Hematopoietic multipotent progenitor cell treated with erythropoietin and hydrocortisone succinate and interleukin-3 and kit ligand, for 6 days (in vitro differentiated cells): ENCODE measurements at regions not wholly inside any gene's neighbourhood (a gene's known extent, or its start where the extent isn't known, plus 50 kb on each side); places are given as distances from the start of the nearest gene placed in this dataset.
"Not testable (repeated sequence)": the region's sequence is repeated elsewhere in the genome, so short reads cannot be mapped to it uniquely, and the experiment has no call there.

Experiments
- DNase-seq: peaks from one replicate; pipeline ENCODE4 v3.0.0-alpha.2; 2015

- no peak for DNase-seq
These were observed 76.1 kb upstream of the PDSS1 start for GRCh38 chr10:26621243-26621888.

DNA sequence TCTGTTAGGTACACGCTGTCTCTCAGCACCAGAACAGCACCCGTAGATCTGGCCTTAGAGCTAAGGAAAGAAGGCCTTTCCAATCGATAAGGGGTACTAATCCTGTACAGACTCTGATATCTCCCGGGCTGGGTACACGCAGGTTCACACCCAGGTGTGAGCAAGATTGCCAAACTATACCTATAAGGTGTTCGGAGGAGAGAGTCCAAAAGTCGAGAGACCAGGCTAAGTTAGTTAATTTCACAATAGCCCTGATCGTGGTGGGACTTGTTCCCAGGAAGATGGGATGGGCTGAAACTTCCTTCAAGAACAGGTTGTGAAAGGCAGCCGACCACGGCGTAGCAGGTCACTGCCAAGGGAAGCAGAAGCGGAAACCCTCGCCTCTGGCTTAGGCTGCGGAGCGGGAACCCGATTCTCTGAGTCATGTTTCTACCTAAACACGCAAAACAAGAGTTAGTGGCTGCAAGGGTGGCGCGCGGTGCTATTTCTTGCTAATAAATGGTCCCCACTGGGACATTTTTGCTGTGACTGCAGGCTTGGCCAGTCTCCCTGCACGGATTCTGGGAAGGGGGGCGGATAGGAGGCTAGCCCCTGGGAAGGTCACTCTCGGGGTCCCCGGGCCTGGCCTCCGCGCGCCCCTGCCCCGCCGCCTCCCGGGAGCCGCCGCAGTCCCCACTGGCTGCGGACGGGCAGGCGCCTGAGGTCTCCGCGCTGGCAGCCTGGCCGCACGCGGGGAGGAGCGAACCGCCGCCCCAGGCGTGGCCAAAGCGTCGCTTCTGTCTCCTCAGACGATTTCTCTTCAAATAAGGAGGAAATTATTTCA, 75.4 kb upstream of the PDSS1 start:
- DNase-seq: peak; percentile 81

GRCh38 chr10:26622891-26623290, 74.6 kb upstream of the PDSS1 start:
- DNase-seq: no peak

GRCh38 chr10:26624006-26624405, 73.5 kb upstream of the PDSS1 start:
- DNase-seq: peak; percentile 86

DNA sequence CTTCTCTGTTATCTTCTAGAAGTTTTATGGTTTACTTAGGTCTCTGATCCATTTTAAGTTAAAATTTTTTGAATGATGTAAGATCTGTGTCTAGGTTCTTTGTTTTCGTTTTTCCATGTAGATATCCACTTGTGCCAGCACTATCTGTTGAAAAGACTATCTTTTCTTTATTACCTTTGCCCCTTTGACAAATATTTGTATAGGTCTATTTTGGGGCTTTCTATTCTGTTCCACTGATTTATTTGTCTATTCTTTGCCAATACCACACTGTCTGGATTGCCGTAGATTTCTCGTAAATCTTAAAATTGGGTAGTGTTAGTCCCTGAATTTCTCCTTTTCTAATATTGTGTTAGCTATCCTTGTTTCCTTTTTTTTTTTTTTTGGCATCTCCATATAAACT, 71.4 kb upstream of the PDSS1 start:
- no peak for DNase-seq

- DNase-seq: peak; percentile 46
These were observed 70.2 kb upstream of the PDSS1 start for GRCh38 chr10:26627324-26627723.

DNA sequence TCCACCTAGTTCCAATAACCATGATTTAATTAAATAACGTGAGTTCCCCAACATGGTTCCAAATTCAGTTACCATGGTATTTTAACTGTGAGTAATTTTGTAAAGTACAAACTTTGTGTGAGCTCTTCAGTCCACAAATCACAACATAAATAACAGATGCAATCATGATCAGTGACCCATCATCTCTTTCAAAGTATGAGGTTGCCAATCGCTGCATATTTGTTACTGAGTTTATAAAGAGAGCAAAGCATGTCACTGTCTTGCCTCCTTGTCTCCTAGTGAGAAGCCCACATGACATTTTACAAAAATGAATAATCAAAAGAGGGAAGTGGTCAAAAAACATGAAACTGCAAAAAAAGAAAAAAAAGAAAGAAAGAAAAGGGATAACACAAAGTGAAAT, 69.1 kb upstream of the PDSS1 start:
- peak; percentile 20 for DNase-seq

- DNase-seq: not testable (repeated sequence)
These were observed 65.3 kb upstream of the PDSS1 start for GRCh38 chr10:26632171-26632570.

DNA sequence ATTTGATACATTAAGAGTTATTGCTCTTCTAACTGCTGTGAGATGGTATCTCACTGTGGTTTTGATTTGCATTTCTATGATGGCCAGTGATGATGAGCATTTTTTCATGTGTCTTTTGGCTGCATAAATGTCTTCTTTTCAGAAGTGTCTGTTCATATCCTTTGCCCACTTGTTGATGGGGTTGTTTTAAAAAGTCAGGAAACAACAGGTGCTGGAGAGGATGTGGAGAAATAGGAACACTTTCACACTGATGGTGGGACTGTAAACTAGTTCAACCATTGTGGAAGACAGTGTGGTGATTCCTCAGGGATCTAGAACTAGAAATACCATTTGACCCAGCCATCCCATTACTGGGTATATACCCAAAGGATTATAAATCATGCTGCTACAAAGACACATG, 63.4 kb upstream of the PDSS1 start:
- DNase-seq: not testable (repeated sequence)

DNA sequence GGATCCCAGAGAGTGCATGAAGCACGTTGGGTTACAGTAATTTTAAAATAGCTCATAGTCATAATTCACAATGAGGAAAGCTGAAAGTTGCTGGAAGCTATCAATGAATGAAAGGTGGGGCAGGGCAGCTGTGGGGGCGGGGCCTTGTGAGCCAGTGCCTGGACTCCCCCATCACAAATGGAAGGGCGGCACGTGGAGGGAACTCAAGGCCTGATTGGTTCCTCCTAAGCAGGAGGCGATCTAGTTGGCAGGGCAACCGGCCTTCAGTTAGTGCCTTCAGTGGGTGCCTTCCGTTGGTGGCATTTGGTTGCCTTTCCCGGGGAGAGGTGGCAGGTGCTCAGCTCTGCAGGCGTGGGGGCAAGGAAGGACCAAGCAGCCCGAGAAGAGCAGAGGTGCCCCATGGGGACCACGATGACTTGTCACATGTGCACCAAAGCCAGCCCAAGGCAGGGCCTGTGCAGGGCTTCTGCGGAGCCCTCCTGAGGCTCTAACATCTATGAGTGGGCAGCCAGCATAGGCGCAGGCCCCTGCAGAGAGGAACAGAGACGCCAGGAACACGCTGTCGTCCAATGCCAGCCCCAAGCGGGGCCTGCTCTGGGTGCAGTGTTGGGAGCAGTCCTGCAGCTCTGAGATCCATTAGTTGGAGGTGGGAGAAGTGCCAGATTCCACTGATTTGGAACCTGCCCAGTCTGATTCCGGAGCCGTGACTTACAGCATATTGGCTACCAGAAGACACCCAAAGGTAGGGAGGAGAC, 59.8 kb upstream of the PDSS1 start:
- no peak for DNase-seq

- no peak for DNase-seq
These were observed 57.1 kb upstream of the PDSS1 start for GRCh38 chr10:26640391-26640790.

DNA sequence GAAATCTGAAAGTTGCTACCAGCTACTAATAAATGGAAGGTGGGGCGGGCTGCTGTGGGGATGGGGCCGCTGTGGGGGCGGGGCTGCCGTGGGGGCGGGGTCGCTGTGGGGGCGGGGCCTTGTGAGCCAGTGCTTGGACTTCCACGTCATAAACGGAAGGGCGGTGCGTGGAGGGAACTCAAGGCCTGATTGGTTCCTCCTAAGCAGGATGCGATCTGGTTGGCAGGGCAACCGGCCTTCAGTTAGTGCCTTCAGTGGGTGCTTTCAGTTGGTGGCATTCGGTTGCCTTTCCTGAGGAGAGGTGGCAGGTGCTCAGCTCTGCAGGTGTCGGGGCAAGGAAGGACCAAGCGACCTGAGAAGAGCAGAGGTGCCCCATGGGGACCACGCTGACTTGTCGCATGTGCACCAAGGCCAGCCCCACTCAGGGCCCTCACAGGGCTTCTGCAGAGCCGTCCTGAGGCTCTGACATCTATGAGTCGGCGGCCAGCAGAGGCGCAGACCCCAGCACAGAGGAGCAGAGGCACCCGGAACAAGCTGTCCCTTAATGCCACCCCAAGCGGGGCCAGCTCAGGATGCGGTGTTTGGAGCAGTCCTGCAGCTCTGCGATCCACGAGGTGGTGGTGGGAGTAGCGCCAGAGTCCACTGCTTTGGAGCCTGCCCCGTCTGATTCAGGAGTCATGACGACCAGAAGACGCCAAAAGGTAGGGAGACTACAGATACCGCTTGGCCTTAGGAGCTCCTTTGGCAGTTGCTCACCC, 54.4 kb upstream of the PDSS1 start:
- DNase-seq: no peak

DNA sequence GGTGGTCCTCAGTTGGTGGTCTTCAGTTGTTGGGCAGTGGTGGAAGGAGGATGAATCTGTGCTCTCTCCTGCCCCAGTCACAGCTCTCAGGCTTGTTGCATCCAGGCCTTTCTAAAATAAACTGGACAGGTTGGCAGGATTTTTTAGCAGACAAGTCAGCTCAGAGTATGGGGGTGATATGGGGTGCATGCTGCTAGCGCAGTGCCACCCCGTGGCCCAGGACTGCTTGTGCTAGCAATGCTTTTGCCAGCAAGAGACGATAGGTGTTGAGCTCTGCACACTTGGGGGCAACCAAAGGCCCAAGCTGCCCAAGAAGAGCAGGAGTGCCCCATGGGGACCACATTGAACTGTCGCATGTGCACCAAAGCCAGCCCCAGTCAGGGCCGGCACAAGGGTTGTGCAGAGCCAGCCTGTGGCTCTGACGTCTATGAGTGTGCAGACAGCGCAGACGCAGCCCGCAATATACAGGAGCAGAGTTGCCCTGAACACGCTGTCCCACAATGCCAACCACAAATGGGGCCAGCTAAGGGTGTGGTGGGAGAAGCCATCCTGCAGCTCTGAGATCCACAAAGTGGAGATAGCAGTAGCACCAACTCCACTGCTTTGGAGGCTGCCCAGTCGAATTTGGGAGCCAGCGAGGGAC, 49.8 kb upstream of the PDSS1 start:
- peak; percentile 27 for DNase-seq
